Activated CD4-positive, alpha-beta T cell treated with anti-CD3 and anti-CD28 coated beads for 4 hours (primary cell): ENCODE measurements at regions not wholly inside any gene's neighbourhood (a gene's known extent, or its start where the extent isn't known, plus 50 kb on each side); places are given as distances from the start of the nearest gene placed in this dataset.

Source experiments
- DNase-seq, 2 donors: peaks; one replicate each; pipeline ENCODE4 v3.0.0-alpha.2; 2020

- no peak for DNase-seq
Measured at GRCh38 chr4:154086247-154086646, 297.4 kb upstream of the SFRP2 start.

- DNase-seq, result no peak
Measured at GRCh38 chr4:154084864-154085263, 296.0 kb upstream of the SFRP2 start.

- no peak for DNase-seq
Measured at GRCh38 chr4:154082760-154083535, 294.1 kb upstream of the SFRP2 start.

GRCh38 chr4:154081391-154081790 lies 292.5 kb upstream of the SFRP2 start:
- DNase-seq, result no peak

- no peak for DNase-seq
Measured at GRCh38 chr4:154078504-154079350, 289.8 kb upstream of the SFRP2 start.

- no peak for DNase-seq
Measured at GRCh38 chr4:154076921-154077320, 288.0 kb upstream of the SFRP2 start.

- DNase-seq, result no peak
Measured at GRCh38 chr4:154073107-154073822, 284.4 kb upstream of the SFRP2 start.

GRCh38 chr4:154067786-154068185 lies 278.9 kb upstream of the SFRP2 start:
- DNase-seq, result no peak

- DNase-seq, result no peak
Measured at GRCh38 chr4:154065368-154065767, 276.5 kb upstream of the SFRP2 start.

GRCh38 chr4:154064244-154064643 lies 275.4 kb upstream of the SFRP2 start:
- no peak for DNase-seq

GRCh38 chr4:154049457-154050181 lies 260.7 kb upstream of the SFRP2 start:
- DNase-seq, result no peak

GRCh38 chr4:154047733-154048132 lies 258.9 kb upstream of the SFRP2 start:
- no peak for DNase-seq

- DNase-seq, result no peak
Measured at GRCh38 chr4:154044742-154045485, 256.0 kb upstream of the SFRP2 start.

- DNase-seq, result no peak
Measured at GRCh38 chr4:154044108-154044531, 255.2 kb upstream of the SFRP2 start.

GRCh38 chr4:154041640-154042039 lies 252.8 kb upstream of the SFRP2 start:
- no peak for DNase-seq

- no peak for DNase-seq
Measured at GRCh38 chr4:154039435-154040343, 250.8 kb upstream of the SFRP2 start.

- DNase-seq, result no peak
Measured at GRCh38 chr4:154036856-154037255, 248.0 kb upstream of the SFRP2 start.

GRCh38 chr4:154035341-154035740 lies 246.5 kb upstream of the SFRP2 start:
- no peak for DNase-seq

- DNase-seq, result no peak
Measured at GRCh38 chr4:154033921-154034320, 245.0 kb upstream of the SFRP2 start.

GRCh38 chr4:154032914-154033313 lies 244.0 kb upstream of the SFRP2 start:
- no peak for DNase-seq

GRCh38 chr4:154030746-154031145 lies 241.9 kb upstream of the SFRP2 start:
- DNase-seq, result no peak
